ENCODE measurements at regions not wholly inside any gene's neighbourhood (a gene's known extent, or its start where the extent isn't known, plus 50 kb on each side); places are given as distances from the start of the nearest gene placed in this dataset.

GRCh38 chr2:17313261-17313660 is 205.0 kb downstream of the RAD51AP2 start:
- TF ChIP-seq YY1 (IDR thresholded peaks at IDR 0.05; ENCODE audit: insufficient read depth, insufficient read length) (no peak), SUZ12 (IDR thresholded peaks at IDR 0.05; ENCODE audit: extremely low read depth, insufficient read depth, insufficient read length) (no peak), ZNF274 (IDR thresholded peaks at IDR 0.05; ENCODE audit: low read depth, low read length) (no peak)

Measured in NT2/D1 (cell line).